HepG2 (cell line): ENCODE measurements at regions not wholly inside any gene's neighbourhood (a gene's known extent, or its start where the extent isn't known, plus 50 kb on each side); places are given as distances from the start of the nearest gene placed in this dataset.

ENCODE experiments used
- AHDC1 ChIP-seq: sonication (generic); formaldehyde crosslinking; IDR thresholded peaks from 2 replicates; pipeline ENCODE4 v1.5.1; 2020; ENCODE audit warnings: mild to moderate bottlenecking, missing genetic modification reagents, borderline replicate concordance
- HNRNPK ChIP-seq: fragments of 200-400 bp; formaldehyde crosslinking; IDR thresholded peaks from 2 replicates; pipeline ENCODE4 v1.6.1; 2018; ENCODE audit warnings: low read length, low read depth, moderate library complexity, mild to moderate bottlenecking; ENCODE audit not compliant: poor library complexity, severe bottlenecking
- MED13 ChIP-seq: sonication (generic); formaldehyde crosslinking; IDR thresholded peaks from 2 replicates; pipeline ENCODE4 v1.5.0; 2020; ENCODE audit warnings: missing genetic modification reagents
- SRSF9 ChIP-seq: fragments of 200-400 bp; formaldehyde crosslinking; IDR thresholded peaks from 2 replicates; pipeline ENCODE4 v1.6.1; 2018; ENCODE audit warnings: borderline replicate concordance, mild to moderate bottlenecking, low read depth, low read length; ENCODE audit not compliant: insufficient read depth, poor library complexity, severe bottlenecking
- ZFYVE20 ChIP-seq: sonication (generic); formaldehyde crosslinking; IDR thresholded peaks from 2 replicates; pipeline ENCODE4 v1.8.0; 2023; ENCODE audit warnings: low read depth, mild to moderate bottlenecking, moderate library complexity, missing genetic modification reagents, borderline replicate concordance
- ZNF281 ChIP-seq: sonication (generic); formaldehyde crosslinking; IDR thresholded peaks from 2 replicates; pipeline ENCODE4 v1.4.0; 2020; ENCODE audit warnings: missing genetic modification reagents, borderline replicate concordance
- ZNF329 ChIP-seq: sonication (generic); formaldehyde crosslinking; IDR thresholded peaks from 2 replicates; pipeline ENCODE4 v1.9.0; 2021; ENCODE audit warnings: low read depth, mild to moderate bottlenecking, missing genetic modification reagents
- ZNF766 ChIP-seq: sonication (generic); formaldehyde crosslinking; IDR thresholded peaks from 2 replicates; pipeline ENCODE4 v1.5.0; 2020; ENCODE audit warnings: missing genetic modification reagents, borderline replicate concordance

- no peak for TF ChIP-seq ZNF281 (CRISPR knock-in tag)
- no peak for TF ChIP-seq ZNF766 (CRISPR knock-in tag)
- no peak for TF ChIP-seq ZFYVE20
- TF ChIP-seq SRSF9: no peak
- no peak for TF ChIP-seq HNRNPK
- no peak for TF ChIP-seq AHDC1 (CRISPR knock-in tag)
- TF ChIP-seq ZNF329 (CRISPR knock-in tag): no peak
- no peak for TF ChIP-seq MED13 (CRISPR knock-in tag)
Measured at GRCh38 chr20:24357177-24357576, 112.3 kb upstream of the SYNDIG1 start (continued).
